HFF-Myc (cell line): ENCODE measurements at regions not wholly inside any gene's neighbourhood (a gene's known extent, or its start where the extent isn't known, plus 50 kb on each side); places are given as distances from the start of the nearest gene placed in this dataset.
"Not testable (repeated sequence)": the region's sequence is repeated elsewhere in the genome, so short reads cannot be mapped to it uniquely, and the experiment has no call there.

Experiments
- DNase-seq: peaks from one replicate; pipeline ENCODE4 v3.0.0-alpha.2; 2011; ENCODE audit warnings: low read depth; ENCODE audit errors: extremely low read depth
- H3K4me3 ChIP-seq: replicated peaks from 2 replicates; pipeline ENCODE4 v1.5.1; 2011; ENCODE audit warnings: low read depth, mild to moderate bottlenecking, control low read depth, low read length
- CTCF ChIP-seq: IDR thresholded peaks from 2 replicates; pipeline ENCODE4 v1.5.1; 2012; ENCODE audit warnings: mild to moderate bottlenecking, low read depth, low read length, control low read depth; ENCODE audit errors: missing control alignments

GRCh38 chr5:98368141-98368540 lies 405.3 kb upstream of the RGMB start:
- no peak for DNase-seq
- no peak overlapping the region for H3K4me3 ChIP-seq
- TF ChIP-seq CTCF, result no peak

GRCh38 chr5:98372351-98372750 lies 401.1 kb upstream of the RGMB start:
- no peak for DNase-seq
- TF ChIP-seq CTCF, result no peak
- no peak overlapping the region for H3K4me3 ChIP-seq

- no peak overlapping the region for H3K4me3 ChIP-seq
- no peak for DNase-seq
- TF ChIP-seq CTCF, result no peak
Measured at GRCh38 chr5:98391921-98392625, 381.4 kb upstream of the RGMB start.

- not testable (repeated sequence) for H3K4me3 ChIP-seq, DNase-seq
Measured at GRCh38 chr5:98393205-98393604, 380.3 kb upstream of the RGMB start.

GRCh38 chr5:98397081-98397480 lies 376.4 kb upstream of the RGMB start:
- H3K4me3 ChIP-seq, result no peak overlapping the region
- peak; percentile 52 for DNase-seq
- TF ChIP-seq CTCF, result no peak

- TF ChIP-seq CTCF, result no peak
- H3K4me3 ChIP-seq, result no peak overlapping the region
- DNase-seq, result no peak
Measured at GRCh38 chr5:98398465-98398864, 375.0 kb upstream of the RGMB start.

- no peak for DNase-seq
- no peak for TF ChIP-seq CTCF
- no peak overlapping the region for H3K4me3 ChIP-seq
Measured at GRCh38 chr5:98401656-98402055, 371.8 kb upstream of the RGMB start.
